CD4-positive, alpha-beta T cell treated with Interleukin-2 at 100 ng/mL for 4 hours (primary cell): ENCODE measurements at regions not wholly inside any gene's neighbourhood (a gene's known extent, or its start where the extent isn't known, plus 50 kb on each side); places are given as distances from the start of the nearest gene placed in this dataset.
"Not testable (repeated sequence)": the region's sequence is repeated elsewhere in the genome, so short reads cannot be mapped to it uniquely, and the experiment has no call there.

ENCODE experiments used
- DNase-seq: peaks from one replicate; pipeline ENCODE4 v3.0.0-alpha.2; 2020; ENCODE audit warnings: low spot score

- DNase-seq, result not testable (repeated sequence)
These were observed 75.7 kb downstream of the QDPR start for GRCh38 chr4:17436047-17436749.

GRCh38 chr4:17433827-17434226 lies 78.1 kb downstream of the QDPR start:
- DNase-seq, result no peak

- no peak for DNase-seq
These were observed 83.9 kb downstream of the QDPR start for GRCh38 chr4:17427991-17428390.

- no peak for DNase-seq
These were observed 85.7 kb downstream of the QDPR start for GRCh38 chr4:17426222-17426621.

- DNase-seq, result no peak
These were observed 93.9 kb downstream of the QDPR start for GRCh38 chr4:17418010-17418409.

GRCh38 chr4:17414392-17414791 lies 97.5 kb downstream of the QDPR start:
- no peak for DNase-seq

GRCh38 chr4:17400686-17401085 lies 111.2 kb downstream of the QDPR start:
- no peak for DNase-seq

GRCh38 chr4:17398805-17399204 lies 113.1 kb downstream of the QDPR start:
- DNase-seq, result no peak

GRCh38 chr4:17398035-17398434 lies 113.9 kb downstream of the QDPR start:
- no peak for DNase-seq

- no peak for DNase-seq
These were observed 114.3 kb downstream of the QDPR start for GRCh38 chr4:17397611-17398010.

GRCh38 chr4:17385403-17385802 lies 126.5 kb downstream of the QDPR start:
- DNase-seq, result peak; percentile 40

GRCh38 chr4:17380347-17380746 lies 131.5 kb downstream of the QDPR start:
- DNase-seq, result no peak

- DNase-seq, result no peak
These were observed 135.7 kb downstream of the QDPR start for GRCh38 chr4:17376205-17376604.

- DNase-seq, result no peak
These were observed 138.2 kb downstream of the QDPR start for GRCh38 chr4:17373666-17374065.

GRCh38 chr4:17370818-17371217 lies 141.1 kb downstream of the QDPR start:
- no peak for DNase-seq

- no peak for DNase-seq
These were observed 143.5 kb downstream of the QDPR start for GRCh38 chr4:17368408-17368807.

GRCh38 chr4:17367201-17367600 lies 144.7 kb downstream of the QDPR start:
- DNase-seq, result no peak

- no peak for DNase-seq
These were observed 145.4 kb downstream of the QDPR start for GRCh38 chr4:17366496-17366895.

- DNase-seq, result no peak
These were observed 149.5 kb downstream of the QDPR start for GRCh38 chr4:17362430-17362829.

- no peak for DNase-seq
These were observed 153.6 kb downstream of the QDPR start for GRCh38 chr4:17358241-17358640.

GRCh38 chr4:17356926-17357325 lies 155.0 kb downstream of the QDPR start:
- no peak for DNase-seq

GRCh38 chr4:17352357-17352756 lies 159.5 kb downstream of the QDPR start:
- DNase-seq, result no peak

- DNase-seq, result peak; percentile 35
These were observed 164.4 kb downstream of the QDPR start for GRCh38 chr4:17347445-17347844.

- no peak for DNase-seq
These were observed 172.5 kb downstream of the QDPR start for GRCh38 chr4:17339376-17339775.
